Stimulated activated CD4-positive, alpha-beta T cell treated with anti-CD3 and anti-CD28 coated beads, Interleukin-1b, Interleukin-23, amount 100 ng/mL, for 48 hours (primary cell): ENCODE measurements at regions not wholly inside any gene's neighbourhood (a gene's known extent, or its start where the extent isn't known, plus 50 kb on each side); places are given as distances from the start of the nearest gene placed in this dataset.

Source experiments
- DNase-seq: peaks from one replicate; pipeline ENCODE4 v3.0.0-alpha.2; 2020

- no peak for DNase-seq
Measured at GRCh38 chr7:88700725-88701124, 58.8 kb upstream of the ZNF804B start.

DNA sequence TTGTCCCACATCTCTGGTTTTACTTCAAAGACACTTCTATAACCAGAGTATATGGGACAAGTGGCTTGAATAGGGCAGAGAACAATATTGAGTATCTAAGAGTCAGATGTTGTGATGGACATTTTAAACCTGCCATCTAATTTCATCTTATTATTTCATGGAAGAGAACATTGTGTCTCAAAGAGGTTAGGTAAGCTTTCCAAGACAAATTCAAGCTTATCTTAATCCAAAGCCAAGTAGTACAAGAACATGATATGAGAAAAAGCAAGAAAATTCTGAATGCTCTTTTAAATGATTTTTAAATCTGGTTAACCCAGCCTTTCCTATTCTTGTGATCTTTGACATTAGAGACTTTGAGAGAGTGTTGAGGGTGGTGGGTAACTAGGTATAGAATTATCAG lies 65.3 kb upstream of the ZNF804B start:
- no peak for DNase-seq

GRCh38 chr7:88693131-88693530 lies 66.4 kb upstream of the ZNF804B start:
- no peak for DNase-seq

DNA sequence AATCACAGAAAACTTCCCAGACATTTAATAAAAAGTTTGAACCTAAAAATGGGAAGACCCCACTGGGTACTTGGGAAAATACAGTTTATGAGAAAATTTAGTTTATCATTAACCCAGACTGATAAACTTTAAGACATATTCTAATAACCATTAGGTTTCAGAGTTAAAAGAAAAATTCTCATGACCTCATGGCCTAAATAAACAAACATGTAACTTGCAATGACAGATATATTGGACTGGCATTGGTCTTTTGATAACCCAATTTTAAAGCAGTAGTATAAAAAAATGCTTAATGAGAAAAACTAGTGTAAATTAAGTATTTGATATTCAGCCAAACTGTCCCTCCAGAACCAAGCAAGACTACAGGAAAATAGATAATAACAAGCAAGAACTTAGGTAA lies 67.0 kb upstream of the ZNF804B start:
- DNase-seq: no peak

DNA sequence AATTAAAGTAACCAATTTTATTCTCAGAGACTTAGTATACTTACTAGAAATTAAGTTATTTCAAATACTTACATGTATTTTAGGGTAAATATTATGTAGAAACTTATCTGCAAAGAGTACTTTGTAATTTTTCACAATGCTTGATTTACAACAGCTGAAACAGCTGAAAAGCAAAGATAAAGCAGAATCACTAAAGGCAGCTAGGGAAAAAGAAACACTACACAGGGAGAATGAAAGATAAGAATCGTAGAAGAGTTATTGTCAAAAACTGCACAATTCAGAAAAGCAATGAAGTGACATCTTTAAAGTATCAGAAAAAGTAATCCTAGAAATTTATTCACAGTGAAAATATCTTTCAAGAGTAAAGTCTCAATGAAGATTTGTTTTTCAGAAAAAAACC lies 69.7 kb upstream of the ZNF804B start:
- no peak for DNase-seq

GRCh38 chr7:88688222-88688621 lies 71.3 kb upstream of the ZNF804B start:
- DNase-seq: no peak

- no peak for DNase-seq
Measured at GRCh38 chr7:88686468-88687229, 72.9 kb upstream of the ZNF804B start.

GRCh38 chr7:88681682-88682081 lies 77.8 kb upstream of the ZNF804B start:
- no peak for DNase-seq

GRCh38 chr7:88670536-88670935 lies 89.0 kb upstream of the ZNF804B start:
- no peak for DNase-seq

DNA sequence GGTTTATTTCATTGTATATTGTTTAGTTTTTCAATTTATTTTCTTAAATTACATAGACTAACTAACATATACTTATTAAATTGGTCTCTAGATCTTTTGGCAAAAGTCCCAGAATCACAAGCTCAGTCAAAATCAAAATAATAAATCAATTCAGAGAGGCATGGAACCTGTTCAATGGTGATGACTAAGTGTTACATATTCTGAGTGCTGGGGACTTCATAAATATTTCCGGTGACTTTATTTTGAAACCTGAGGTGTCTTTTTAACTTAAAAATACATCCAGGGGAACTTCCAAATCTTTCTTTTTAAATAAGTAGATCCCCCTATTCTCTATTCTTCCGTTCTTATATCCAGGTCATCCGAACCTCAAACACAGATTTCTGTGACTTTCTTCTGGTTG lies 89.6 kb upstream of the ZNF804B start:
- no peak for DNase-seq

GRCh38 chr7:88668591-88668990 lies 90.9 kb upstream of the ZNF804B start:
- no peak for DNase-seq

DNA sequence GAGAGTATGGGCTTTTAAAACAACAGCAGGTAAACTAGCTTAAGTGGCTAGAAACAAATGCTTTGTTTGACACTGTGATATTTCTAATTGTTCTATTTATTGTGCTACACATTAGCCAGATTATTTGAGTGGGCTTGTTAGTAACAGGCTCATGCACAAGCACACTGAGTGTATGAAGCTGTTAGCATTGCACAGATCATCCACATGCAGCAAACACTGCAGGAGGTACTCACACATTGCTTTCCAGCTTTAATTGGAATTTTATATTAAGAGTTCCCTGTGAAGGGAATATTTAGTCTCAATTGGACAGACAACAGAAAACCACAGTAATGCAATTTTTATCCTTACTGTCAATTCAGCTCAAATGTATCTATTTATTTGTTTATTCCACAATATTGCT lies 92.9 kb upstream of the ZNF804B start:
- no peak for DNase-seq

DNA sequence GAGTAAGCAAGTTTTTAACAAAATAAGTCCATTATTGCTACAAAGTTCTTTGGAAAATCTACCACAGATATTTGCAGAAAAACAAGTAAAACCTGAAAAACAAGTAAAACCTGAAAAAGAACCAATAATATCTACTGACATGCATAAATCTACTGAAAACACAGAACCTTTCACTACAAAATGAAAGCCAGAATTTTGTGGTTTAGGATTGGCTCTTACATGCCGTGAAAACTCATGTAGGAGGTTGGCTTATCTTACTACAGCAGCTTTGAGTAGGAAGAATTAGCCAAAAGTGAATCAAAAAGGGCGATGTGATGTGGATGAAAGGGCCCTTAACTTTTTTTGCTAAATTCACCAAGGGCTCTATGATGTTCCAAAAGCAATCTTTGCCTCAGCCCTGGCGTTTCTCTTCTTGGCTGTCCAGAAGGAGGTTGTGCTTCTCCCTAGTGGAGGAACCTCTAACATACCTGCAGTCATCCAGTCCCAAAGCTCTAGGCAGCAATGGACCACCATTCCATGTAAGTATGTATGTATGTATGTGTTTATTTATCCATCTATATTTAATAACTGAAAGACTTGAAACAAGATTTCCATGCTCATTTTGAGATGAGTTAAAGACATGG lies 93.5 kb upstream of the ZNF804B start:
- DNase-seq: no peak

DNA sequence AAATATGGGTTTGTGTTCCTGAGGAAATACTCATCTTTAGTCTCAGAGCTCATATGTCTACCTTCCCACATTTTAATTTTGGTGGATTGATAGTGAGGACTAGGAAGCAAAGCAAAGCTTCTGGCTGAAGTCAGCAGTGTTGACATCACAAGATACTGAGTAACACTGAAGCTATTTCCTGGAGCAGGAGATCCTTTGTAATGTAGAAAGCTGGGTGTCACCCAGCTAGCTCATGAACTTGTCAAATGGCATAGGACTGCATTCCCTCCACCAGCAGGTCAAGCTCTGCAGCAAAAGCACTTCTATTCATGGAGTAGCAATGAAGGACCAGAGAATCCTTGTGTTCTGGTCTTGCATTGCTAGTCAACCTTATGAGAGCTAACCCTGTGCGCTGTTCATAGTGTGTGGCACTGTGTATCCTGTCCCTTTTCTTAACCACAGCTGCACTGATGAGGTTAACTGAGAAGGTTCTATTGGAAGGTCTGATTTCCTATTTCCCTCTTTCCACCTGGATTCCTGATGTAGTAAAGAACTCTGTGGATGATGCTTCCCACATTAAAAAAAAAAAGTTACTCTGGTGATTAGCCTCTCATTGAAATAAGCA lies 94.8 kb upstream of the ZNF804B start:
- DNase-seq: no peak

DNA sequence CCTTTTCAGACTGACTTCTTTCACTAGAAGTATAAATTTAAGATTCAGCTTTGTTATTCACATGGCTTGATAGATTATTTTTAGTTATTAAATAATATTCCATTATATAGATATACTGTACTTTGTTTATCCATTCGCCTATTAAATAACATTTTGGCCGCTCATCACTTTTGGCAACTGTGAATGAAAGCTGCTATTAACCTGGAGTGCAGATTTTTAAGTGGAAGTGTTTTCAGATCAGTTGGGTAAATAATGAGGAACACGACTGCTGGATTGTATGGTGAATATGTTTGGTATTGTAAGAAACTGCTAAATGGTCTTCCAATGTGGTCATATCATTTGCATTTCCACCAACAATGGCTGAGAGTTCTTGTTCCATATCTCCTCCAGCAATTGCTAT lies 97.6 kb upstream of the ZNF804B start:
- no peak for DNase-seq

DNA sequence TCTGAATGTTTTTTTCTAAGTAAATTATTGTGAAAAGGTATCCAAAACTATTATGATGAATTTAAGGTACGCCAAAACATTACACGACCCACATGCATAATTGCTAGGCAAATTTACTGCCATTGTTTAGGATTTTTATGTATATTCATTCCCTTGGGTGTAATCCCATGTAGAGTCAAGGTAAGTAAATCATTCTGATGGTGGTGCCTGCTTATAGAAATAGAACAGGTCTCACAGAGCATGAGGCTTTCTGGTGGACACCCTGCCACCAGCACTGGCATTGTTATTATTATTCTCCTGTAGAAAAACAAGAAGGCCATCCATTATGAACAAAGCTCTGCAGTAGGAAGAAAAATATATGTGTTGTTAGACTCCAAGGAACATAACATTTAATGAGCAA lies 111.7 kb upstream of the ZNF804B start:
- no peak for DNase-seq

- DNase-seq: no peak
Measured at GRCh38 chr7:88638583-88638982, 120.9 kb upstream of the ZNF804B start.

GRCh38 chr7:88637795-88638194 lies 121.7 kb upstream of the ZNF804B start:
- DNase-seq: no peak

- DNase-seq: no peak
Measured at GRCh38 chr7:88635149-88635548, 124.4 kb upstream of the ZNF804B start.

- no peak for DNase-seq
Measured at GRCh38 chr7:88629559-88629958, 129.9 kb upstream of the ZNF804B start.

DNA sequence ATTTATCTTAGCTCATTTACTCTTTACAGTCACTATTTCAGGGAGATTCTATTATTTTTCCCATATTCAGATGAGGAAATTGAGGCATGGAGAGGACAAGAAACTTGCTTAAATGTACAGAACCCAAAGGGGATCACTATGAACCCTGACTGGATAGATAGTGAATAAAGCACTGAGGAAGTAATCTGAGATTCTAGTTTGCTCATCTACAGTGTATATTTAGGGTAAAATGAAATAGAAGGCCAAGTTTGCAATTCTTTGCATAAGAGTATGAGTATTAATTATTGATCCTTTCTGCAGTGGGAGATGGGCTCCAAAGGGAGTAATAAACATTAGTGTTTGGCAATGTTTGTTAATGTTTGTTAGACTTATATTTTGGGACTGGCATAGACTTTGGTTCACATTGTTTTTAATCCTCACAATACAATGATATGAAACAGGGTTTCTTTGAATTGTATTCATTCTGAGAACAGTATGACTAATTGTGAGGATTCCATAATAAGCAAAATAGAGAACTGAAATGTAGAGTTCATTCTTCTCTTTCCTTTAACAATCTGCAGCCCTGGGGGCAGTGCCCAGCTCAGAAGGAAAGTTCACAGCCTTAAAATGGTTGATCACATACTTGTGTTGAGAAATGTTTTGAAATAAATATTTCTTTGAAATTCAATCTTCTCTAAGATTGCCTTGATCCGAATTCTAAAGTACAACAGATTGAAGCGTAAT lies 131.0 kb upstream of the ZNF804B start:
- no peak for DNase-seq

GRCh38 chr7:88617185-88617584 lies 142.3 kb upstream of the ZNF804B start:
- no peak for DNase-seq

DNA sequence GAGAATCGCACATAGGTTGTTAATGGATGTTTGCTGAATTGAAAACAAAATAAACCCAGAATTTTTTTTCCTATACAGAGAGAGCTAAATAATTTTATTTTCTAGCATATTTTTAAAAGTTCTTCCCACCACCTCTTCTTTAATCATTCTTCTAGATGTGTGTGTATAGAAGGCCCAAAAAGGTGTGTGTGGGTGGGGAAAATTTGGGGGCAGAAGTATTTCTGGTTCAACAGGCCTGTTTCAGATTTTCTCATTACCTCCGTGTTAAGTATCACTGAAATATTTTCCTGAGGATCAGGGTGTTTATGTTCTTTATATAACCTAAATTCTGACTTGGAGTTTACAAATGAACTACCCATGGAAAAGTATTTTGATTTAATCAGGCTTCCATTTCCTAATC lies 144.2 kb upstream of the ZNF804B start:
- DNase-seq: no peak

DNA sequence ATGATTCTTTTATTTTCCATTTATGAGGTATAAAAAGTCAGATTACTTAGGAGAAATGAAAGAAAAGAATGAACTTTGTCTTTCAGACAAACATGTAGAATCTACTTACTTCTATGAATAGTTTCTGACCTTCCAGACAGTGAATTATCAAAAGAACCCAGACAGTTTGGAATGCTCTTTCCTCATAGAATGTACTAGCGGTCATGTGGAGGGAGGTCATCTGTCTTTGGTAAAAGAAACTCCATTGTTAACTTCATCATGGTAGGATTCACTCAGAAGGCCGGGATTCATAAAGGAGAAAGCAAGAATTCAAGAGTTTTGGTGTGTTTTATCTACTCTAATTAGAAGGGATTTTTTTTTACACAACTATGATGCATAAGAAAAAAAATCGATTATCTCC lies 144.8 kb upstream of the ZNF804B start:
- no peak for DNase-seq
